Omental fat pad (tissue), 3 donors: ENCODE measurements at regions not wholly inside any gene's neighbourhood (a gene's known extent, or its start where the extent isn't known, plus 50 kb on each side); places are given as distances from the start of the nearest gene placed in this dataset.
"Not testable (repeated sequence)": the region's sequence is repeated elsewhere in the genome, so short reads cannot be mapped to it uniquely, and the experiment has no call there.

Experiments
- ATAC-seq: fragments of 150-250 bp; one replicate; pipeline ENCODE4 v1.9.1; 2016; ENCODE audit warnings: mild to moderate bottlenecking, moderate library complexity; ENCODE audit not compliant: low FRiP score
- DNase-seq: peaks from one replicate; pipeline ENCODE4 v3.0.0-alpha.2; 2019; ENCODE audit warnings: low spot score
- TF ChIP-seq, protein P1 (sequence below), 3 donors: fragments of 450-650 bp; IDR thresholded peaks; one replicate each; pipeline ENCODE4 v1.5.1; 2016 to 2017; ENCODE audit warnings: antibody characterized with exemption in 3 of 3, mild to moderate bottlenecking in 3 of 3, moderate library complexity in 2 of 3

- no peak for DNase-seq
- no peak for ATAC-seq
- TF ChIP-seq, protein P1, sequence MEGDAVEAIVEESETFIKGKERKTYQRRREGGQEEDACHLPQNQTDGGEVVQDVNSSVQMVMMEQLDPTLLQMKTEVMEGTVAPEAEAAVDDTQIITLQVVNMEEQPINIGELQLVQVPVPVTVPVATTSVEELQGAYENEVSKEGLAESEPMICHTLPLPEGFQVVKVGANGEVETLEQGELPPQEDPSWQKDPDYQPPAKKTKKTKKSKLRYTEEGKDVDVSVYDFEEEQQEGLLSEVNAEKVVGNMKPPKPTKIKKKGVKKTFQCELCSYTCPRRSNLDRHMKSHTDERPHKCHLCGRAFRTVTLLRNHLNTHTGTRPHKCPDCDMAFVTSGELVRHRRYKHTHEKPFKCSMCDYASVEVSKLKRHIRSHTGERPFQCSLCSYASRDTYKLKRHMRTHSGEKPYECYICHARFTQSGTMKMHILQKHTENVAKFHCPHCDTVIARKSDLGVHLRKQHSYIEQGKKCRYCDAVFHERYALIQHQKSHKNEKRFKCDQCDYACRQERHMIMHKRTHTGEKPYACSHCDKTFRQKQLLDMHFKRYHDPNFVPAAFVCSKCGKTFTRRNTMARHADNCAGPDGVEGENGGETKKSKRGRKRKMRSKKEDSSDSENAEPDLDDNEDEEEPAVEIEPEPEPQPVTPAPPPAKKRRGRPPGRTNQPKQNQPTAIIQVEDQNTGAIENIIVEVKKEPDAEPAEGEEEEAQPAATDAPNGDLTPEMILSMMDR (IDR thresholded peaks at IDR 0.05), result no peak
These were observed 481.0 kb upstream of the SOX9 start for GRCh38 chr17:71639865-71640264.

DNA sequence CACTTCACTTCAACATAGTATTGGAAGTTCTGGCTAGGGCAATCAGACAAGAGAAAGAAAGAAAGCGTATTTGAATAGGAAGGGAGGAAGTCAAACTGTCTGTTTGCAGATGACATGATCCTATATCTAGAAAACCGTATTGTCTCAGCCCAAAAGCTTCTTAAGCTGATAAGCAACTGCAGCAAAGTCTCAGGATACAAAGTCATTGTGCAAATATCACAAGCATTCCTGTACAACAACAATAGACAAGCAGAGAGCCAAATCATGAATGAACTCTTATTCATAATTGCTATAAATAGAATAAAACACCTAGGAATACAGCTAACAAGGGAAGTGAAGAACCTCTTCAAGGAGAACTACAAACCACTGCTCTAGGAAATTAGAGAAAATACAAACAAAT, 473.9 kb upstream of the SOX9 start:
- not testable (repeated sequence) for ATAC-seq, DNase-seq

DNA sequence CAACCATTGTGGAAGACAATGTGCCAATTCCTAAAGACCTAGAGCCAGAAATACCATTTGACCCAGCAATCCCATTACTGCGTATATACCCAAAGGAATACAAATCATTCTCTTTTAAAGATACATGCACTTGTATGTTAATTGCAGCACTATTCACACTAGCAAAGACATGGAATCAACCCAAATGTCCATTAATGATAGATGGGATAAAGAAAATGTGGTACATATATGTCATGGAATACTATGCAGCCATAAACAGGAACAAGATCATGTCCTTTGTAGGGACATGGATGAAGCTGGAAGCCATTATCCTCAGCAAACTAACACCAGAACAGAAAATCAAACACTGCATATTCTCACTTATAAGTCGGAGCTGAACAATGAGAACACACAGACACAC, 472.5 kb upstream of the SOX9 start:
- DNase-seq, ATAC-seq: not testable (repeated sequence)

GRCh38 chr17:71649941-71650350, 470.9 kb upstream of the SOX9 start:
- ATAC-seq (no peak), DNase-seq (no peak)
- TF ChIP-seq, protein P1 (IDR thresholded peaks at IDR 0.05), result no peak

- DNase-seq, result no peak
- ATAC-seq, result no peak
- TF ChIP-seq, protein P1 (IDR thresholded peaks at IDR 0.05), result no peak
These were observed 465.3 kb upstream of the SOX9 start for GRCh38 chr17:71655542-71655941.

DNA sequence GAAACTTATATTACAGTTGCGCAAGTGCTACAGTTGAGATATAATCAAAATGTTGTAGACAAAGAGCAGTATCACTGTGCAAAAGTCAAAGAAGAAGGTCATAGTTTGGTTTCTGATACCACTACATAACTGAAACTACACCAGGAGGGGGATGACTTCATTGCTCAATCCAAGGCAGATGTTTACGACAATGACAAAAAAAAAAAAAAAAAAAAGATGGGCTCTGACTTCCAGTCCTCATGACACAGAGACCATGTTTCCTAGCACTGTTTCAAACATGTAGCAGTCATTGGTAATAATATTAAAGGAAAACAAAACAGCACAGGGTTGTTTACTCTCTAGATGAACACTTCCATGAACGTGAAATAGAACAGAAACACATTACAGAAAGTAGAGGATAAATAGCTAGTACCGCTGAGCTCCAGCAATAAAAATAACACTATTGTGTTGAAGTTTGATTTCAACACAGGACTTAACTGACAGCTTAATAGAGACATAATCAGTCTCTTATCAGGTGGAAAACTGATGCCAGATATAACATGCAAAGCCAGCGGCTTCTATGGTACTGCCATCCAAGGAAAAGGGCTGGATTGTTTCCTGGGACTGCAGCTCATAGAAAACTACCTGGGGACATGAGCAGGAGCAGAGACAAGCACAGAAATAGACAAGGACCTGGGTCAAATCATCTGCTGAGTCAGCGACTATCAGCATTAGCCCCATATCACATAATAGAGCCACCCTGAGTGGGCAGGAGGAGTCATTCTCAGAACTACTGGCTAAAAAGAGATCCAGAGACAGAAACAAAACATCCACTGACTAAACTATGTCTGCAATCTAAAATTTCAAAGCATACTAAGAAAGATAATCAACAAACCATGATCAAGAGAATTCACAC, 463.6 kb upstream of the SOX9 start:
- DNase-seq (no peak), ATAC-seq (no peak)
- TF ChIP-seq, protein P1 (IDR thresholded peaks at IDR 0.05), result no peak

- TF ChIP-seq, protein P1 (IDR thresholded peaks at IDR 0.05), result no peak
- no peak for DNase-seq
- ATAC-seq, result no peak
These were observed 461.8 kb upstream of the SOX9 start for GRCh38 chr17:71658996-71659395.

GRCh38 chr17:71664861-71665260, 456.0 kb upstream of the SOX9 start:
- TF ChIP-seq, protein P1 (IDR thresholded peaks at IDR 0.05), result no peak
- DNase-seq, result no peak
- ATAC-seq, result no peak
